ENCODE measurements at regions not wholly inside any gene's neighbourhood (a gene's known extent, or its start where the extent isn't known, plus 50 kb on each side); places are given as distances from the start of the nearest gene placed in this dataset.

DNA sequence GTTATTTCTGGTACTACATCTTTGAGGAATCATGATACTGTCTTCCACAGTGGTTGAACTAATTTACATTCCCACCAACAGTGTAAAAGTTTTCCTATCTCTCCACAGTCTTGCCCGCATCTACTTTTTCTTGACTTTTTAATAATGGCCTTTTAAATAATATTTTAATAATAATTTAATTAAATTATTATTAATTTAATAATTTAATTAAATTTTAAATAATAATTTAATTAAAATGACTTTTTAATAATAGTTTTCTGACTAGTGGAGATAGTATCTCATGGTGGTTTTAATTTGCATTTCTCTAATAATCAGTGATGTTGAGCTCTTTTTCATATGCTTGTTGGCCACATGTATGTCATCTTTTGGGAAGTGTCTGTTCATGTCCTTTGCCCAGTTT, 1395.0 kb upstream of the ADGRL3 start:
- H3K27ac ChIP-seq (ENCODE audit: insufficient read depth, low read depth, low read length), result no peak overlapping the region
- no peaks in the 10 kb centered on the region for H3K4me1 ChIP-seq (ENCODE audit: control insufficient read depth, extremely low read depth, insufficient read depth, low read length)
- dilution Hi-C loops (cut with MboI; ENCODE audit: extremely low pct_ligation_motif_present, low sequenced_read_pairs) (no loop called here), intact Hi-C loops (cut with micrococcal nuclease) (no loop called here)
- no peak for DNase-seq (ENCODE audit: low read depth, low spot score)
- TF ChIP-seq, protein P1, sequence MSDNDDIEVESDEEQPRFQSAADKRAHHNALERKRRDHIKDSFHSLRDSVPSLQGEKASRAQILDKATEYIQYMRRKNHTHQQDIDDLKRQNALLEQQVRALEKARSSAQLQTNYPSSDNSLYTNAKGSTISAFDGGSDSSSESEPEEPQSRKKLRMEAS (IDR thresholded peaks at IDR 0.05; ENCODE audit: insufficient read depth, insufficient read length), result no peak
- TF ChIP-seq EZH2 (IDR thresholded peaks at IDR 0.05; ENCODE audit: borderline replicate concordance, low read depth, low read length, severe bottlenecking) (no peak), JUN (IDR thresholded peaks at IDR 0.05; ENCODE audit: borderline replicate concordance, insufficient read depth, insufficient read length, low read depth) (no peak), GATA2 (IDR thresholded peaks at IDR 0.05; ENCODE audit: insufficient read depth, insufficient read length, low read depth, low read length) (no peak), POLR2A (IDR thresholded peaks at IDR 0.05; ENCODE audit: low read depth, low read length) (no peak), FOS (IDR thresholded peaks at IDR 0.05; ENCODE audit: borderline replicate concordance, insufficient read depth, low read length) (no peak), MYC (IDR thresholded peaks at IDR 0.05; ENCODE audit: low read depth, low read length) (no peak), POLR2AphosphoS5 (IDR thresholded peaks at IDR 0.05; ENCODE audit: insufficient read depth, low read depth, low read length) (no peak)
- TF ChIP-seq, protein P2, sequence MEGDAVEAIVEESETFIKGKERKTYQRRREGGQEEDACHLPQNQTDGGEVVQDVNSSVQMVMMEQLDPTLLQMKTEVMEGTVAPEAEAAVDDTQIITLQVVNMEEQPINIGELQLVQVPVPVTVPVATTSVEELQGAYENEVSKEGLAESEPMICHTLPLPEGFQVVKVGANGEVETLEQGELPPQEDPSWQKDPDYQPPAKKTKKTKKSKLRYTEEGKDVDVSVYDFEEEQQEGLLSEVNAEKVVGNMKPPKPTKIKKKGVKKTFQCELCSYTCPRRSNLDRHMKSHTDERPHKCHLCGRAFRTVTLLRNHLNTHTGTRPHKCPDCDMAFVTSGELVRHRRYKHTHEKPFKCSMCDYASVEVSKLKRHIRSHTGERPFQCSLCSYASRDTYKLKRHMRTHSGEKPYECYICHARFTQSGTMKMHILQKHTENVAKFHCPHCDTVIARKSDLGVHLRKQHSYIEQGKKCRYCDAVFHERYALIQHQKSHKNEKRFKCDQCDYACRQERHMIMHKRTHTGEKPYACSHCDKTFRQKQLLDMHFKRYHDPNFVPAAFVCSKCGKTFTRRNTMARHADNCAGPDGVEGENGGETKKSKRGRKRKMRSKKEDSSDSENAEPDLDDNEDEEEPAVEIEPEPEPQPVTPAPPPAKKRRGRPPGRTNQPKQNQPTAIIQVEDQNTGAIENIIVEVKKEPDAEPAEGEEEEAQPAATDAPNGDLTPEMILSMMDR (IDR thresholded peaks at IDR 0.05; ENCODE audit: extremely low read depth in 1 of 2, insufficient read depth in 1 of 2, low read depth in 1 of 2, low read length in 2 of 2), result no peak
- H3K4me3 ChIP-seq (replicated peaks in 1 of 3; ENCODE audit: insufficient read depth in 1 of 3, low read depth in 1 of 3, low read length in 3 of 3), result no peak overlapping the region
- no peak overlapping the region for H3K9ac ChIP-seq (replicated peaks; ENCODE audit: extremely low read depth, insufficient read depth, low read length)
- no peaks in the 10 kb centered on the region for H3K9me3 ChIP-seq (replicated peaks; ENCODE audit: control insufficient read depth, insufficient read depth, low read length)
- no TSS peak for BruUV-seq (replicated peaks)
- H3K27me3 ChIP-seq (ENCODE audit: control insufficient read depth in 2 of 2, insufficient read depth in 2 of 2, low read length in 2 of 2), result no peaks in the 10 kb centered on the region
- no peaks in the 10 kb centered on the region for H3K36me3 ChIP-seq (ENCODE audit: control insufficient read depth in 2 of 2, extremely low read depth in 1 of 2, insufficient read depth in 2 of 2, low read length in 2 of 2)
- no peak overlapping the region for H3K4me2 ChIP-seq (ENCODE audit: insufficient read depth, low read length)
- no peaks in the 10 kb centered on the region for H3K79me2 ChIP-seq (ENCODE audit: control insufficient read depth, insufficient read depth, low read length)
- POLR2A ChIA-PET, result no interaction called here
- FAIRE-seq, result no peak
- H2AFZ ChIP-seq (ENCODE audit: low read depth, low read length), result no peak overlapping the region
- no peaks in the 10 kb centered on the region for H4K20me1 ChIP-seq (replicated peaks; ENCODE audit: control insufficient read depth, extremely low read depth, insufficient read depth, low read length)
- CTCF ChIA-PET, result no interaction called here
- H3K9me1 ChIP-seq (replicated peaks; ENCODE audit: control insufficient read depth, extremely low read depth, insufficient read depth, low read length), result no peaks in the 10 kb centered on the region
